Trophoblast cell (in vitro differentiated cells and primary cell): ENCODE measurements at regions not wholly inside any gene's neighbourhood (a gene's known extent, or its start where the extent isn't known, plus 50 kb on each side); places are given as distances from the start of the nearest gene placed in this dataset.
A peak's percentile ranks its signal among the peaks of the same experiment; 100 is the strongest.

Experiments
- DNase-seq, 2 donors: peaks; one replicate each; pipeline ENCODE4 v3.0.0-alpha.2; 2016
- H2AFZ ChIP-seq: 2 replicates; pipeline ENCODE4 v1.6.1; 2013; ENCODE audit warnings: low read length, moderate library complexity, mild to moderate bottlenecking; ENCODE audit not compliant: insufficient read depth, poor library complexity
- H2AK5ac ChIP-seq: 2 replicates; pipeline ENCODE4 v1.6.1; 2013; ENCODE audit warnings: mild to moderate bottlenecking, low read length
- H2BK120ac ChIP-seq: 2 replicates; pipeline ENCODE4 v1.6.1; 2013; ENCODE audit warnings: low read length, mild to moderate bottlenecking, moderate library complexity; ENCODE audit not compliant: insufficient read depth, poor library complexity
- H2BK12ac ChIP-seq: 2 replicates; pipeline ENCODE4 v1.6.1; 2013; ENCODE audit warnings: mild to moderate bottlenecking, low read length, moderate library complexity
- H2BK5ac ChIP-seq: 2 replicates; pipeline ENCODE4 v1.6.1; 2013; ENCODE audit warnings: low read length, low read depth, moderate library complexity, mild to moderate bottlenecking; ENCODE audit not compliant: poor library complexity
- H3K14ac ChIP-seq: 2 replicates; pipeline ENCODE4 v1.6.1; 2013; ENCODE audit warnings: mild to moderate bottlenecking, low read length
- H3K18ac ChIP-seq: 2 replicates; pipeline ENCODE4 v1.6.1; 2013; ENCODE audit warnings: mild to moderate bottlenecking, low read length
- H3K23ac ChIP-seq: 2 replicates; pipeline ENCODE4 v1.6.1; 2013; ENCODE audit warnings: low read length
- H3K27ac ChIP-seq: 2 replicates; pipeline ENCODE4 v1.5.1; 2013; ENCODE audit warnings: low read depth, mild to moderate bottlenecking, inconsistent platforms, low read length, moderate library complexity
- H3K27me3 ChIP-seq: 2 replicates; pipeline ENCODE4 v1.6.1; 2013; ENCODE audit warnings: inconsistent platforms, mild to moderate bottlenecking, low read length, moderate library complexity; ENCODE audit not compliant: insufficient read depth
- H3K36me3 ChIP-seq, 2 experiments: 1 replicate in 1 of 2; 2 replicates in 1 of 2; pipeline ENCODE4 v1.6.1; 2013; ENCODE audit warnings: low read length in 2 of 2, mild to moderate bottlenecking in 2 of 2, moderate library complexity in 1 of 2; ENCODE audit not compliant: insufficient read depth in 2 of 2, control insufficient read depth in 1 of 2
- H3K4ac ChIP-seq: 2 replicates; pipeline ENCODE4 v1.6.1; 2013; ENCODE audit warnings: low read depth, mild to moderate bottlenecking, low read length, moderate library complexity
- H3K4me1 ChIP-seq, 2 experiments: 1 replicate in 1 of 2; 2 replicates in 1 of 2; pipeline ENCODE4 v1.6.1; 2013; ENCODE audit warnings: low read length in 2 of 2, mild to moderate bottlenecking in 2 of 2, moderate library complexity in 1 of 2; ENCODE audit not compliant: insufficient read depth in 2 of 2, control insufficient read depth in 1 of 2
- H3K4me2 ChIP-seq: 2 replicates; pipeline ENCODE4 v1.6.1; 2013; ENCODE audit warnings: inconsistent platforms, mild to moderate bottlenecking, low read length, moderate library complexity
- H3K4me3 ChIP-seq: 2 replicates; pipeline ENCODE4 v1.5.1; 2013; ENCODE audit warnings: mild to moderate bottlenecking, low read depth, low read length, inconsistent platforms
- H3K79me1 ChIP-seq: one replicate; pipeline ENCODE4 v1.6.1; 2013; ENCODE audit warnings: low read length
- H3K79me2 ChIP-seq: 2 replicates; pipeline ENCODE4 v1.6.1; 2013; ENCODE audit warnings: low read length, mild to moderate bottlenecking; ENCODE audit not compliant: control insufficient read depth, insufficient read depth, poor library complexity
- H3K9ac ChIP-seq: 2 replicates; pipeline ENCODE4 v1.6.1; 2013; ENCODE audit warnings: mild to moderate bottlenecking, low read length
- H3K9me3 ChIP-seq: 2 replicates; pipeline ENCODE4 v1.6.1; 2013; ENCODE audit warnings: low read depth, mild to moderate bottlenecking, control low read depth, inconsistent platforms, low read length; ENCODE audit not compliant: insufficient read depth
- H4K12ac ChIP-seq: 2 replicates; pipeline ENCODE4 v1.6.1; 2013; ENCODE audit warnings: low read depth, mild to moderate bottlenecking, low read length, moderate library complexity
- H4K8ac ChIP-seq: 2 replicates; pipeline ENCODE4 v1.6.1; 2013; ENCODE audit warnings: low read depth, mild to moderate bottlenecking, low read length, moderate library complexity
- H4K91ac ChIP-seq: one replicate; pipeline ENCODE4 v1.6.1; 2013; ENCODE audit warnings: low read depth, mild to moderate bottlenecking, low read length, moderate library complexity
- WGBS: extraction: QIAGEN DNeasy Blood & Tissue Kit; methylation state at CpG from one replicate; pipeline ENCODE4 v1.1.7; 2013; ENCODE audit warnings: missing lambda C conversion rate; ENCODE audit not compliant: insufficient read length, insufficient coverage; ENCODE audit errors: extremely low coverage; 5-methylcytosine and 5-hydroxymethylcytosine counted together

DNA sequence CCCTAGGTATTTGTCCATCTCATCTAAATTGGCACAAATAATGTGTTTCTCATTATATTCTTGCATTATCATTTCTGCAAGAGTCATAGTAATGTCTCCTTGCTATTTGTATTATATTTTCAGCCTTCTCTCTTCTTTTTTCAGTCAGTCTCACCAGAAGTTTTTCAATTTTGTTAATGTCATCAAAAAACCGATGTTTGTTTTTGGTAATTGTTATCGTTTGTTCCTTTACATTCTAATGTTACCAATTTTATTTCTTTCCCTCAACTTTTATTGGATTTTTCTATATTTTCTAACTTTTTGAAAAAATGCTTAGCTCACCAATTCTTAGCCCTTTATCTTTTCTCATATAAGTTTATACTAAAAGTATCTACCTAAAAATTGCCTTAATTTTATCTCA is 82.2 kb upstream of the NRSN1 start:
- no peak overlapping the region for H3K4ac ChIP-seq
- no peaks in the 10 kb centered on the region for H3K27me3 ChIP-seq
- no peak overlapping the region for H4K8ac ChIP-seq
- H3K79me1 ChIP-seq, result no peaks in the 10 kb centered on the region
- no peak overlapping the region for H3K23ac ChIP-seq
- no peak overlapping the region for H2BK120ac ChIP-seq
- no peak for DNase-seq
- no peak overlapping the region for H2BK12ac ChIP-seq
- H3K79me2 ChIP-seq, result no peaks in the 10 kb centered on the region
- no peak overlapping the region for H3K4me2 ChIP-seq
- no peak overlapping the region for H3K4me3 ChIP-seq
- H3K18ac ChIP-seq, result no peak overlapping the region
- H3K9ac ChIP-seq, result no peak overlapping the region
- no peak overlapping the region for H2AFZ ChIP-seq
- no peak overlapping the region for H3K27ac ChIP-seq
- H3K9me3 ChIP-seq, result no peaks in the 10 kb centered on the region
- WGBS, result no CpG with 5 or more reads among the region's 2 CpGs
- H3K36me3 ChIP-seq, result no peaks in the 10 kb centered on the region
- no peak overlapping the region for H4K91ac ChIP-seq
- H2AK5ac ChIP-seq, result no peak overlapping the region
- no peak overlapping the region for H4K12ac ChIP-seq
- H3K4me1 ChIP-seq, result no peaks in the 10 kb centered on the region
- no peak overlapping the region for H3K14ac ChIP-seq
- no peak overlapping the region for H2BK5ac ChIP-seq

DNA sequence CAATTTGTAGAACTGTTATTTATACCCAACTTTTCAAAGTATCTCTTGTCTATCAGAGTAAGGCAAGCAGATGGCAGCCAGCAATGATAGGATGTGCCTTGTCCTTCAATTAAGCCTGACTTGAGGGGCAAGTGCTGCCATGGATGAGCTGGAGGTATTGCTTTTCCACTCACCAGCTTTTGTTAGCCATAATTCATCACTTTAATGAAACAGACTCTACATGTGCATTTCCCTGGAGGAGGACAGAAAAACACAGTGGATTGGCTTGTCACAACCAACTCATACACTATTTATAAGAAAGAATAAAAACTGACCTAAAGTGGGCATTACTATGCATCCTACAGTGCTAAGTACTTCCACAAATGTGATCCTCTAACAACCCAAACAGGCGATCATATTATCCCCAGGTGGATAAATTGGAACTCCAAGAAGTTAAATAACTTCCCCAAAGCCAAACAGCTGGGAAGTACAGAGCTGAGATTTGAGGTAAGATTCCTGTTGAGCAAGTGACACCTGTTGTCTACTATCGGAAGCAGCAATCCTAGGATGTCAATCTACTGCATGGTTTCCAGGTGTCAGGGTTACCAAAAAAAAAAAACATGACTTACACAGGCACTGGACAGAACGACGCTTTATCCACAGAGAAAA is 73.9 kb upstream of the NRSN1 start:
- H3K79me1 ChIP-seq, result no peaks in the 10 kb centered on the region
- DNase-seq, result peak in 1 of 2 donors; percentile 38
- H3K4me3 ChIP-seq, result no peak overlapping the region
- no peaks in the 10 kb centered on the region for H3K4me1 ChIP-seq
- H3K14ac ChIP-seq, result no peak overlapping the region
- H3K4ac ChIP-seq, result no peak overlapping the region
- H3K79me2 ChIP-seq, result no peaks in the 10 kb centered on the region
- no peak overlapping the region for H2AFZ ChIP-seq
- no CpG with 5 or more reads among the region's 4 CpGs for WGBS
- H3K27me3 ChIP-seq, result no peaks in the 10 kb centered on the region
- H4K91ac ChIP-seq, result no peak overlapping the region
- no peak overlapping the region for H2BK5ac ChIP-seq
- H3K27ac ChIP-seq, result no peak overlapping the region
- no peak overlapping the region for H3K18ac ChIP-seq
- no peak overlapping the region for H4K12ac ChIP-seq
- H2AK5ac ChIP-seq, result no peak overlapping the region
- no peak overlapping the region for H2BK12ac ChIP-seq
- no peak overlapping the region for H3K4me2 ChIP-seq
- H3K9me3 ChIP-seq, result no peaks in the 10 kb centered on the region
- H2BK120ac ChIP-seq, result no peak overlapping the region
- H4K8ac ChIP-seq, result no peak overlapping the region
- no peaks in the 10 kb centered on the region for H3K36me3 ChIP-seq
- no peak overlapping the region for H3K23ac ChIP-seq
- no peak overlapping the region for H3K9ac ChIP-seq

DNA sequence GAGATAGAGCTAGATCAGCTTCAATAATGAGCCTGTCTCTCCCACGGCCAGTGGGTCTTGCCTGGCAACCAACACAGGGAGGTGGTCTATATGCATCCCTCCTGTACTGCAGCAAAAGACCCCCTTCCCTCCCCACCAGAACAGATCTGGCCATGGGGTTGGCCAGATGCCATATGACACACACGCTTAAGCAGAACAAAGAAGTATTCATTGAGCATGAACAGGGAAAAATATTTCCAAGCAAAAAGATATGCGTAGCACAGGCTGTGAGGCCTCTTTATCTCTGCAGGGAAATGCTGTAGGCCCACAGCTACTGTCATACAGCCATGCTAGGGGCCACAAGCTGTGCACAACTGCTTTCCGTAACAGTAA is 73.4 kb upstream of the NRSN1 start:
- peak in 1 of 2 donors; percentile 33 for DNase-seq
- no CpG with 5 or more reads among the region's 4 CpGs for WGBS
- H2BK120ac ChIP-seq, result no peak overlapping the region
- H2BK12ac ChIP-seq, result no peak overlapping the region
- H3K4me2 ChIP-seq, result no peak overlapping the region
- no peak overlapping the region for H3K23ac ChIP-seq
- no peaks in the 10 kb centered on the region for H3K36me3 ChIP-seq
- H3K4ac ChIP-seq, result no peak overlapping the region
- H3K9me3 ChIP-seq, result no peaks in the 10 kb centered on the region
- no peak overlapping the region for H4K91ac ChIP-seq
- no peaks in the 10 kb centered on the region for H3K79me2 ChIP-seq
- no peaks in the 10 kb centered on the region for H3K79me1 ChIP-seq
- H2AFZ ChIP-seq, result no peak overlapping the region
- H2AK5ac ChIP-seq, result no peak overlapping the region
- no peak overlapping the region for H3K9ac ChIP-seq
- H3K27me3 ChIP-seq, result no peaks in the 10 kb centered on the region
- H3K4me1 ChIP-seq, result no peaks in the 10 kb centered on the region
- no peak overlapping the region for H4K8ac ChIP-seq
- H3K4me3 ChIP-seq, result no peak overlapping the region
- H3K18ac ChIP-seq, result no peak overlapping the region
- H4K12ac ChIP-seq, result no peak overlapping the region
- no peak overlapping the region for H2BK5ac ChIP-seq
- no peak overlapping the region for H3K27ac ChIP-seq
- H3K14ac ChIP-seq, result no peak overlapping the region

DNA sequence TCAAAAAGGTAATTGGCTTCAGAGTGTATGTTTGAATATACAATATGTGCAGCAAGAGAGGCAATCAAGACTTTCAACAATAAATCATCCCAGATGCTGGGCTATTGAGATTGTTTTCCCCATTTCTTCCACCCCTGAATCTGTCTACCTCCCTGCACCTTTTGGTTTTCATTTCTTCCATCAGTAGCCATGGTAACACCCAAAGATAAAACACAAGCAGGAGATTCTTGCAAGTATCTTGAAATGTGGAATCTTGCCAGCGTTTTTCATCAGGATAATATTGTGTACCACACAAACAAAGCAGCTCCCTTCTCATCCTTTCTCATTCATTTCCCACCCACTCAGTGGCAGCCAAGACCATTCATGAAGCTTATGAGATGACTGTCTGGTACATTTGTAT is 73.0 kb upstream of the NRSN1 start:
- Histone ChIP-seq H3K9ac (no peak overlapping the region), H2BK5ac (no peak overlapping the region), H3K18ac (no peak overlapping the region), H3K4ac (no peak overlapping the region), H3K9me3 (no peaks in the 10 kb centered on the region), H4K12ac (no peak overlapping the region), H3K27me3 (no peaks in the 10 kb centered on the region), H2BK120ac (no peak overlapping the region), H2AFZ (no peak overlapping the region), H4K8ac (no peak overlapping the region), H2AK5ac (no peak overlapping the region), H4K91ac (no peak overlapping the region), H3K14ac (no peak overlapping the region), H3K4me1 (no peaks in the 10 kb centered on the region), H3K4me2 (no peak overlapping the region), H3K23ac (no peak overlapping the region), H3K79me2 (no peaks in the 10 kb centered on the region), H3K36me3 (no peaks in the 10 kb centered on the region), H3K79me1 (no peaks in the 10 kb centered on the region), H3K4me3 (no peak overlapping the region), H2BK12ac (no peak overlapping the region), H3K27ac (no peak overlapping the region)
- WGBS, result no CpG with 5 or more reads among the region's 1 CpG
- DNase-seq, result no peak
